Heart left ventricle (tissue), 13 donors: ENCODE measurements at regions not wholly inside any gene's neighbourhood (a gene's known extent, or its start where the extent isn't known, plus 50 kb on each side); places are given as distances from the start of the nearest gene placed in this dataset.

Experiments
- CTCF ChIP-seq, 12 donors: fragments of 200-600 bp; sonication (generic) in 4 of 12; IDR thresholded peaks; one replicate each; pipeline versions ENCODE4 v1.5.0 to v1.8.0; 2018 to 2022; ENCODE audit warnings: antibody characterized with exemption in 12 of 12, mild to moderate bottlenecking in 5 of 12
- POLR2A ChIP-seq, 2 donors: fragments of 450-650 bp; IDR thresholded peaks; one replicate each; pipeline ENCODE4 v1.6.1; 2017; ENCODE audit warnings: antibody characterized with exemption in 2 of 2, mild to moderate bottlenecking in 2 of 2, moderate library complexity in 2 of 2
- donor health status: ischemic (EF 13 %, LVEDD 7.1; RV severe dilation, severe dysfunction).
- donor health status: DM: no; HTN: yes; CAD: no.
- donor health status: DM: no; HTN: no; CAD: no.
- donor health status: ischemic (EF 25% LVEDD 6.9; RV normal size, moderate dysfunction).
- donor health status: ischemic (EF 25% LVEDD 5.7; RV mildly dilated, moderate dysfunction).
- donor health status: ischemic (EF 35%, LVEDD 5.7; RV mildly dilated, moderate dysfunction).
- donor health status: nonischemic (EF 11% LVEDD 7.7; RV severe dilation, severe dysfunction).
- donor health status: DM: yes; HTN: yes; CAD: no.
- donor health status: PGD.
- donor health status: ischemic (EF 29% LVEDD 5.4; RV normal size, mild dysfunction).
- donor health status: nonischemic (EF 23%, LVEDD 6.1; RV moderate dilation, normal function).

GRCh38 chr11:39190751-39191150 is 2268.7 kb downstream of the LRRC4C start:
- TF ChIP-seq CTCF (IDR thresholded peaks at IDR 0.05) (no peak), POLR2A (IDR thresholded peaks at IDR 0.05) (no peak)
